GM10266 (cell line): ENCODE measurements at regions not wholly inside any gene's neighbourhood (a gene's known extent, or its start where the extent isn't known, plus 50 kb on each side); places are given as distances from the start of the nearest gene placed in this dataset.

Experiments used
- DNase-seq: peaks from one replicate; pipeline ENCODE4 v3.0.0; 2012; ENCODE audit errors: extremely low spot score
- CTCF ChIP-seq: IDR thresholded peaks from 2 replicates; pipeline ENCODE4 v1.5.1; 2012; ENCODE audit warnings: mild to moderate bottlenecking, low read depth; ENCODE audit not compliant: control insufficient read depth, insufficient read depth; ENCODE audit errors: missing control alignments

GRCh38 chr15:48032911-48033310, 87.9 kb upstream of the SLC24A5 start:
- DNase-seq, result no peak
- no peak for TF ChIP-seq CTCF

- no peak for TF ChIP-seq CTCF
- no peak for DNase-seq
These were observed 82.6 kb upstream of the SLC24A5 start for GRCh38 chr15:48038221-48038620.

GRCh38 chr15:48040166-48040817, 80.5 kb upstream of the SLC24A5 start:
- TF ChIP-seq CTCF, result no peak
- no peak for DNase-seq

GRCh38 chr15:48041454-48041853, 79.3 kb upstream of the SLC24A5 start:
- DNase-seq, result no peak
- TF ChIP-seq CTCF, result no peak

GRCh38 chr15:48046813-48047438, 73.9 kb upstream of the SLC24A5 start:
- no peak for TF ChIP-seq CTCF
- DNase-seq, result no peak

GRCh38 chr15:48049736-48050135, 71.1 kb upstream of the SLC24A5 start:
- TF ChIP-seq CTCF, result no peak
- DNase-seq, result no peak

- DNase-seq, result no peak
- no peak for TF ChIP-seq CTCF
These were observed 67.8 kb upstream of the SLC24A5 start for GRCh38 chr15:48052946-48053345.
